GM12878 (cell line): ENCODE measurements at regions not wholly inside any gene's neighbourhood (a gene's known extent, or its start where the extent isn't known, plus 50 kb on each side); places are given as distances from the start of the nearest gene placed in this dataset.

Experiments used
- ATAC-seq: fragments of 200-7000 bp; cut with Tn5 transposase; 3 replicates; pipeline ENCODE4 v1.9.1; 2020; ENCODE audit warnings: mild to moderate bottlenecking, moderate library complexity
- BruUV-seq: library from RNA; stranded (reverse); fragments of 400-500 nt; replicated peaks from 2 replicates; lab custom pipeline; 2021; lab: Mats Ljungman, UMichigan
- CTCF ChIA-PET: fragments of 300-600 bp; sonication (Branson Sonifier 250); formaldehyde crosslinking; extraction: SDS; loops from one replicate; lab custom pipeline; 2021; ENCODE audit warnings: inconsistent platforms; lab: Yijun Ruan, JAX
- POLR2A ChIA-PET: fragments of 350-600 bp; formaldehyde crosslinking; extraction: SDS; loops from one replicate; lab custom pipeline; 2021; ENCODE audit warnings: inconsistent platforms; lab: Charles Lee
- RAD21 ChIA-PET: fragments of 300-600 bp; sonication (Branson Sonifier 250); formaldehyde crosslinking; loops from one replicate; lab custom pipeline; 2023; ENCODE audit warnings: antibody characterized with exemption; ENCODE audit not compliant: unreplicated experiment; lab: Charles Lee
- SMC1A ChIA-PET: fragments of 300-600 bp; sonication (Branson Sonifier 250); formaldehyde crosslinking; loops from one replicate; lab custom pipeline; 2023; ENCODE audit not compliant: unreplicated experiment, uncharacterized antibody; lab: Charles Lee
- DNase-seq: peaks from one replicate; pipeline ENCODE4 v3.0.0-alpha.2; 2011; ENCODE audit warnings: low read depth, low spot score
- FAIRE-seq: peaks from 3 replicates; lab custom pipeline; 2011; peaks lifted over from hg19 to GRCh38; lab: Jason Lieb, UNC
- H2AFZ ChIP-seq: 2 replicates; pipeline ENCODE4 v1.6.0; 2011; ENCODE audit warnings: low read depth, low read length, control low read depth; ENCODE audit not compliant: control insufficient read depth
- H3K27ac ChIP-seq: 2 replicates; pipeline ENCODE4 v1.5.1; 2011; ENCODE audit warnings: control low read depth; ENCODE audit not compliant: control insufficient read depth, insufficient read depth
- H3K27me3 ChIP-seq, 2 experiments: replicated peaks in 1 of 2; 2 replicates each; pipeline versions ENCODE4 v1.6.0 to v1.6.1; 2011; ENCODE audit warnings: low read length in 1 of 2; ENCODE audit not compliant: control insufficient read depth in 2 of 2, insufficient read depth in 2 of 2
- H3K36me3 ChIP-seq, 2 experiments: 2 replicates each; pipeline ENCODE4 v1.5.1; 2011; ENCODE audit warnings: low read length in 1 of 2; ENCODE audit not compliant: control insufficient read depth in 2 of 2, insufficient read depth in 2 of 2
- H3K4me1 ChIP-seq: 2 replicates; pipeline ENCODE4 v1.6.1; 2011; ENCODE audit warnings: mild to moderate bottlenecking, low read length, moderate library complexity, mixed read lengths; ENCODE audit not compliant: control insufficient read depth, insufficient read depth
- H3K4me2 ChIP-seq: 2 replicates; pipeline ENCODE4 v1.6.0; 2011; ENCODE audit warnings: control low read depth; ENCODE audit not compliant: control insufficient read depth, insufficient read depth
- H3K4me3 ChIP-seq: fragments of 200-600 bp; sonication (generic); 2 replicates; pipeline ENCODE4 v1.5.1; 2016
- H3K79me2 ChIP-seq: 2 replicates; pipeline ENCODE4 v1.6.0; 2011; ENCODE audit warnings: low read length; ENCODE audit not compliant: control insufficient read depth, insufficient read depth
- H3K9ac ChIP-seq: 2 replicates; pipeline ENCODE4 v1.8.0; 2011; ENCODE audit warnings: low read length, control low read depth, mixed read lengths; ENCODE audit not compliant: control insufficient read depth, insufficient read depth
- H3K9me3 ChIP-seq: replicated peaks from 3 replicates; pipeline ENCODE4 v1.5.1; 2011; ENCODE audit warnings: mild to moderate bottlenecking, low read length; ENCODE audit not compliant: control insufficient read depth, insufficient read depth
- H4K20me1 ChIP-seq: 2 replicates; pipeline ENCODE4 v1.6.0; 2011; ENCODE audit not compliant: control insufficient read depth, insufficient read depth
- CBX3 ChIP-seq: fragments of 200-600 bp; sonication (generic); IDR thresholded peaks from 2 replicates; pipeline ENCODE4 v1.6.1; 2016; ENCODE audit warnings: low read depth, borderline replicate concordance
- CREM ChIP-seq: IDR thresholded peaks from 2 replicates; pipeline ENCODE4 v1.6.1; 2014; ENCODE audit warnings: antibody characterized with exemption, low read depth
- GABPA ChIP-seq: IDR thresholded peaks from 2 replicates; pipeline ENCODE4 v1.6.1; 2014; ENCODE audit warnings: antibody characterized with exemption, low read depth, mild to moderate bottlenecking, inconsistent platforms
- HDAC2 ChIP-seq: fragments of 200-600 bp; sonication (generic); IDR thresholded peaks from 2 replicates; pipeline ENCODE4 v1.6.1; 2017
- JUND ChIP-seq: IDR thresholded peaks from 2 replicates; pipeline ENCODE4 v1.6.1; 2012; ENCODE audit warnings: low read depth, mild to moderate bottlenecking, low read length, improper control_type of control experiment, moderate library complexity
- KLF5 ChIP-seq: fragments of 450-650 bp; IDR thresholded peaks from 2 replicates; pipeline ENCODE4 v1.6.1; 2014; ENCODE audit warnings: mild to moderate bottlenecking; ENCODE audit not compliant: partially characterized antibody
- MXI1 ChIP-seq: fragments of 150-350 bp; IDR thresholded peaks from 2 replicates; pipeline ENCODE4 v1.6.1; 2011; ENCODE audit warnings: low read depth, mild to moderate bottlenecking, inconsistent platforms, low read length, improper control_type of control experiment
- NR2F1 ChIP-seq: fragments of 450-650 bp; conservative IDR thresholded peaks from 2 replicates; pipeline ENCODE4 v1.6.1; 2017; ENCODE audit warnings: mild to moderate bottlenecking
- NRF1 ChIP-seq: conservative IDR thresholded peaks from 2 replicates; pipeline ENCODE4 v1.6.1; 2011; ENCODE audit warnings: mild to moderate bottlenecking, low read depth, low read length, improper control_type of control experiment
- PKNOX1 ChIP-seq: fragments of 450-650 bp; IDR thresholded peaks from 2 replicates; pipeline ENCODE4 v1.6.1; 2016; ENCODE audit warnings: mild to moderate bottlenecking
- SIX5 ChIP-seq: IDR thresholded peaks from 2 replicates; pipeline ENCODE4 v1.6.1; 2011; ENCODE audit warnings: mild to moderate bottlenecking, low read depth, low read length, moderate library complexity; ENCODE audit not compliant: severe bottlenecking
- STAT1 ChIP-seq: fragments of 450-650 bp; conservative IDR thresholded peaks from 2 replicates; pipeline ENCODE4 v1.6.1; 2014; ENCODE audit warnings: antibody characterized with exemption, mild to moderate bottlenecking
- TCF3 ChIP-seq: IDR thresholded peaks from 2 replicates; pipeline ENCODE4 v1.6.1; 2012; ENCODE audit warnings: low read depth, mild to moderate bottlenecking, low read length, borderline replicate concordance; ENCODE audit not compliant: insufficient read depth
- ZBED1 ChIP-seq: IDR thresholded peaks from 2 replicates; pipeline ENCODE4 v1.6.1; 2016; ENCODE audit warnings: borderline replicate concordance
- WGBS: methylation state at CpG from one replicate; pipeline ENCODE4 v1.1.6; 2016; ENCODE audit warnings: low lambda C conversion rate; ENCODE audit not compliant: insufficient replicate concordance, insufficient coverage; ENCODE audit errors: missing lambda C conversion rate; 5-methylcytosine and 5-hydroxymethylcytosine counted together
- in situ Hi-C: fragments of 300-500 bp; cut with MboI; formaldehyde crosslinking; loops from 9 replicates; pipeline ENCODE4 v1.14.3; 2018; ENCODE audit warnings: mixed read lengths
- intact Hi-C: fragments of 100-400 bp; cut with micrococcal nuclease; formaldehyde crosslinking; loops from one replicate; pipeline ENCODE4 v1.14.2; 2022; ENCODE audit not compliant: unreplicated experiment
- TF ChIP-seq, protein P1 (sequence below): IDR thresholded peaks from 2 replicates; pipeline ENCODE4 v1.6.1; 2012; ENCODE audit warnings: low read depth, low read length, improper control_type of control experiment

DNA sequence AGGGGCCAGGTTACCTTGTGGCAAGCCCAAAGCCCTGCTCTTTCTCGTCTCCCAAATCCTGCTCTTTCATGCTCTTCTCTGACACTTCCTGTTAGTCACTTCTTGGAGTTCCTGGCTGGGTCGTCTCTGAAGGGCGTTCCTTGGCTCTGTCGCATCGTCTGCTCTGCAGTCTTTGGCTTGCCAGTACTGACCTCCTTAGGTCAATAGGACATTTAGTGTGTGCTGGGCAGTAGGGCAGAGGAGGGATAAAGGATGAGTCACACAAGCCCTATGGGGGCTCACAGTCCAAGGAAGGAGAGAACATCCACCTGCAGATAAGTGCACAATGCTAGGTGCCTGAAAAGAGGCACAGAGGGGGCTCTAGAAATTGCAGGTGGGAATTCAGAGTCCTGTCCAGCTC is 87.5 kb downstream of the FAM43A start:
- WGBS = 59% methylated on average over 5 of the region's 5 CpGs
- ChIA-PET POLR2A (no interaction called here), SMC1A (no interaction called here), CTCF (no interaction called here), RAD21 (no interaction called here)
- Histone ChIP-seq H3K4me2 (no peak overlapping the region), H3K9me3 (no peaks in the 10 kb centered on the region), H3K36me3 (no peaks in the 10 kb centered on the region), H2AFZ (no peak overlapping the region), H3K4me3 (no peak overlapping the region), H3K27me3 (no peaks in the 10 kb centered on the region; a peak in 2 of 4 replicates), H4K20me1 (no peaks in the 10 kb centered on the region), H3K79me2 (no peaks in the 10 kb centered on the region), H3K9ac (no peak overlapping the region), H3K27ac (no peak overlapping the region), H3K4me1 (no peaks in the 10 kb centered on the region)
- no TSS peak for BruUV-seq
- TF ChIP-seq NR2F1 (no peak), JUND (no peak), KLF5 (no peak), MXI1 (no peak), PKNOX1 (no peak), TCF3 (no peak)
- in situ Hi-C loops (no loop called here), intact Hi-C loops (no loop called here)
- ATAC-seq (no peak), DNase-seq (no peak), FAIRE-seq (no peak)

DNA sequence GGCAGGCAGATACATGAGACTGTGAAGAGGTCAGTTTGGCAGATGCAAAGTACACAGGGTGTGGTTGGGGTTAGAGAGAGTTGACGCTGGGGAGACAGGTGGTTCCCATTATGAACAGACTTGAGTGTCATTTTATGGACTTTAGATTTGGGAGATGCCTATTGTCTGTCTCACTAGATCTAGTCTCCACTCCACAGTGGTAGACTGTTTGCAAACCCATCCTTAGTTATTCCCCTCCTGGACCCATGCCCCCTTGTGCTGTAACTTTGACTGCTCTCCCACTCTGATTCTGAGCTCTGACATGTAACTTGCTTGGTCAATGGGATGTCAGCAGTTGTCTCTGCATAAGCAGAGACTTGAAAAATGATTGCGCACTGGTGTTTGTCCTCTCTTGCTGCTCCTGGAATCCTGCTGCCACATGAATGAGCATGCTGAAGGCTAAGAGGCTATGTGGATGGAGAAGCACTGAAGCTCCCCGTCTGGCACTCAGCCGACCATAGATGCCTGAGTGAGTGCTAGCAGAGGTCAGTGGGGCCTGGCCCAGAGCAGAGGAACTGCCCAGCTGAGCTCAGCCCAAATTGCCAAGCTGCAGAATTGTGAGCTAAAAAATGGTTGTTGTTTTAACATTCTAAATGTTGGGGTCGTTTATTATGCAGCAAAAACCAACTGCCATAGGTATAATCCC is 88.2 kb downstream of the FAM43A start:
- RAD21 ChIA-PET = no interaction called here
- DNase-seq (no peak), ATAC-seq (no peak), FAIRE-seq (no peak)
- Histone ChIP-seq H3K27ac (no peak overlapping the region), H3K79me2 (no peaks in the 10 kb centered on the region), H2AFZ (no peak overlapping the region), H4K20me1 (no peaks in the 10 kb centered on the region), H3K4me2 (no peak overlapping the region), H3K9ac (no peak overlapping the region), H3K9me3 (no peaks in the 10 kb centered on the region), H3K36me3 (no peaks in the 10 kb centered on the region), H3K27me3 (no peaks in the 10 kb centered on the region; a peak in 2 of 4 replicates), H3K4me1 (no peaks in the 10 kb centered on the region), H3K4me3 (no peak overlapping the region)
- in situ Hi-C loops = no loop called here
- POLR2A ChIA-PET = no interaction called here
- WGBS = 26% methylated on average over 5 of the region's 5 CpGs
- CTCF ChIA-PET = no interaction called here
- SMC1A ChIA-PET = no interaction called here
- intact Hi-C loops = no loop called here
- no TSS peak for BruUV-seq
- TF ChIP-seq STAT1 (no peak), HDAC2 (no peak), SIX5 (no peak), PKNOX1 (no peak), CBX3 (no peak), ZBED1 (no peak), NRF1 (no peak), GABPA (no peak), CREM (no peak)
- TF ChIP-seq, protein P1, sequence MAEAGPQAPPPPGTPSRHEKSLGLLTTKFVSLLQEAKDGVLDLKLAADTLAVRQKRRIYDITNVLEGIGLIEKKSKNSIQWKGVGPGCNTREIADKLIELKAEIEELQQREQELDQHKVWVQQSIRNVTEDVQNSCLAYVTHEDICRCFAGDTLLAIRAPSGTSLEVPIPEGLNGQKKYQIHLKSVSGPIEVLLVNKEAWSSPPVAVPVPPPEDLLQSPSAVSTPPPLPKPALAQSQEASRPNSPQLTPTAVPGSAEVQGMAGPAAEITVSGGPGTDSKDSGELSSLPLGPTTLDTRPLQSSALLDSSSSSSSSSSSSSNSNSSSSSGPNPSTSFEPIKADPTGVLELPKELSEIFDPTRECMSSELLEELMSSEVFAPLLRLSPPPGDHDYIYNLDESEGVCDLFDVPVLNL = no peak
